Loucy (cell line): ENCODE measurements at regions not wholly inside any gene's neighbourhood (a gene's known extent, or its start where the extent isn't known, plus 50 kb on each side); places are given as distances from the start of the nearest gene placed in this dataset.

Experiments
- H2AFZ ChIP-seq: fragments of 200-600 bp; sonication (generic); 2 replicates; pipeline ENCODE4 v1.6.0; 2016; ENCODE audit warnings: antibody characterized with exemption, mild to moderate bottlenecking, low read length, moderate library complexity
- H3F3A ChIP-seq: fragments of 200-600 bp; 2 replicates; pipeline ENCODE4 v1.6.0; 2016; ENCODE audit warnings: antibody characterized with exemption, low read depth, mild to moderate bottlenecking
- H3K27me3 ChIP-seq: fragments of 200-600 bp; sonication (generic); 2 replicates; pipeline ENCODE4 v1.6.1; 2014; ENCODE audit warnings: low read length, mild to moderate bottlenecking; ENCODE audit not compliant: insufficient read depth, poor library complexity, severe bottlenecking
- H3K36me3 ChIP-seq: fragments of 200-600 bp; sonication (generic); 2 replicates; pipeline ENCODE4 v1.6.1; 2016; ENCODE audit warnings: low read length; ENCODE audit not compliant: insufficient read depth
- H3K4me1 ChIP-seq: fragments of 200-600 bp; sonication (generic); 2 replicates; pipeline ENCODE4 v1.5.1; 2014; ENCODE audit warnings: low read length, mild to moderate bottlenecking; ENCODE audit not compliant: insufficient read depth, poor library complexity, severe bottlenecking
- H3K4me2 ChIP-seq: fragments of 200-600 bp; sonication (generic); 2 replicates; pipeline ENCODE4 v1.6.0; 2014; ENCODE audit warnings: antibody characterized with exemption, low read length, low read depth, mild to moderate bottlenecking; ENCODE audit not compliant: poor library complexity, severe bottlenecking
- H3K4me3 ChIP-seq: fragments of 200-600 bp; sonication (generic); 2 replicates; pipeline ENCODE4 v1.5.1; 2014; ENCODE audit warnings: low read length, mild to moderate bottlenecking, mixed read lengths; ENCODE audit not compliant: poor library complexity, severe bottlenecking
- H3K79me2 ChIP-seq: fragments of 200-600 bp; sonication (generic); 2 replicates; pipeline ENCODE4 v1.6.1; 2014; ENCODE audit warnings: low read length; ENCODE audit not compliant: insufficient read depth
- H3K9ac ChIP-seq: fragments of 200-600 bp; sonication (generic); 2 replicates; pipeline ENCODE4 v1.6.0; 2014; ENCODE audit warnings: mild to moderate bottlenecking, low read depth, low read length, moderate library complexity; ENCODE audit not compliant: poor library complexity, severe bottlenecking
- H3K9me2 ChIP-seq: fragments of 200-600 bp; sonication (generic); replicated peaks from 2 replicates; pipeline ENCODE4 v1.6.1; 2016; ENCODE audit warnings: low read depth, low read length, mixed read lengths
- H3K9me3 ChIP-seq: fragments of 200-600 bp; sonication (generic); 2 replicates; pipeline ENCODE4 v1.6.1; 2014; ENCODE audit warnings: mild to moderate bottlenecking, antibody characterized with exemption, low read length, low read depth; ENCODE audit not compliant: insufficient read depth
- H4K20me1 ChIP-seq: fragments of 200-600 bp; sonication (generic); 2 replicates; pipeline ENCODE4 v1.6.0; 2014; ENCODE audit warnings: antibody characterized with exemption, low read length, mild to moderate bottlenecking; ENCODE audit not compliant: insufficient read depth, poor library complexity, severe bottlenecking
- CTCF ChIP-seq: fragments of 200-600 bp; sonication (generic); conservative IDR thresholded peaks from 2 replicates; pipeline ENCODE4 v1.5.1; 2014; ENCODE audit warnings: mild to moderate bottlenecking, antibody characterized with exemption, low read length
- EZH2phosphoT487 ChIP-seq: fragments of 200-600 bp; IDR thresholded peaks from 2 replicates; pipeline ENCODE4 v1.6.1; 2018; ENCODE audit warnings: antibody characterized with exemption, mild to moderate bottlenecking, moderate library complexity, borderline replicate concordance

DNA sequence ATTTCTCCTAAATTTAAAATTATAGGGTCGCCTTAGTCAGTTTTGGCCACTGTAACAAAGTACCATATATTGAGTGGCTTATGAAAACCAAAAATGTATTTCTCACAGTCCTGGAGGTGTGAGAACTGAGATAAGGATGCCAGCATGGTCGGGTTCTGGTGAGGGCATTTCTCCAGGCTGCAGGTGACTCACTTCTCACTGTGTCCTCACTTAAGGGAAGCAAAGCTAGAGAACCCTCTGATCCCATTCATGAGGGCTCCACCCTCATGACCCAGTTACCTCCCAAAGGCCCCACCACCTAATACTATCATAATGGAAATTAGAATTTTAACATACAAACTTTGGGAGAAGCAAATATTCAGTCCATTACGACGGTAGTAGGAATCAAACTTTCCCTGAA is 75.1 kb upstream of the FBN2 start:
- H3K4me3 ChIP-seq = no peak overlapping the region
- no peaks in the 10 kb centered on the region for H3K27me3 ChIP-seq
- H3K4me2 ChIP-seq = no peak overlapping the region
- no peaks in the 10 kb centered on the region for H3K79me2 ChIP-seq
- no peak overlapping the region for H2AFZ ChIP-seq
- H3K9me2 ChIP-seq = no peaks in the 10 kb centered on the region
- H4K20me1 ChIP-seq = no peaks in the 10 kb centered on the region
- H3K4me1 ChIP-seq = no peaks in the 10 kb centered on the region
- no peak for TF ChIP-seq EZH2phosphoT487
- no peak for TF ChIP-seq CTCF
- H3K36me3 ChIP-seq = no peaks in the 10 kb centered on the region
- H3K9ac ChIP-seq = no peak overlapping the region
- H3K9me3 ChIP-seq = no peaks in the 10 kb centered on the region
- H3F3A ChIP-seq = no peaks in the 10 kb centered on the region

DNA sequence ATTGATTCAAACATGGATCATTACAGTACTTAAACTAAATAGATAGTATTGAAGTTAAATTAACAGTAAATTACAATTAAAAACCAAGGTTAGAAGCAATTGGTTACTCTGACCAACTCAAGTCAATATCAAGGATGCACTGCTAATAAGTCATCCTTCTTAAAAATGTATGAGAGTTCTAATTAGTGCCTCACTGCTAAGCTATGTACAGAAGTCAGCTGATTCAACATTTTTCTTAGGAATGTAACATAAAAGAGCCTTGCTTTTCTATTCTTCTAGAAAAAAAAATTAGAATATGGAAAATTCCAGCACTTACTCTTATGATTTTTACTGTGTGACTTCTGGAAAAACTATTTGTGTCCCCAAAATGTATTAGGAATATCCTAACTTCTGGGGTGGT is 75.7 kb upstream of the FBN2 start:
- Histone ChIP-seq H3K9me3 (no peaks in the 10 kb centered on the region), H3K27me3 (no peaks in the 10 kb centered on the region), H3F3A (no peaks in the 10 kb centered on the region), H3K79me2 (no peaks in the 10 kb centered on the region), H3K4me1 (no peaks in the 10 kb centered on the region), H3K9me2 (no peaks in the 10 kb centered on the region), H3K36me3 (no peaks in the 10 kb centered on the region), H3K4me3 (no peak overlapping the region), H4K20me1 (no peaks in the 10 kb centered on the region), H3K9ac (no peak overlapping the region), H3K4me2 (no peak overlapping the region), H2AFZ (no peak overlapping the region)
- no peak for TF ChIP-seq CTCF
- TF ChIP-seq EZH2phosphoT487 = no peak

GRCh38 chr5:128615578-128615977 is 77.5 kb upstream of the FBN2 start:
- no peak overlapping the region for H2AFZ ChIP-seq
- H3K9ac ChIP-seq = no peak overlapping the region
- H3F3A ChIP-seq = no peaks in the 10 kb centered on the region
- no peak for TF ChIP-seq EZH2phosphoT487
- TF ChIP-seq CTCF = no peak
- no peaks in the 10 kb centered on the region for H3K4me1 ChIP-seq
- no peaks in the 10 kb centered on the region for H4K20me1 ChIP-seq
- no peaks in the 10 kb centered on the region for H3K79me2 ChIP-seq
- no peaks in the 10 kb centered on the region for H3K36me3 ChIP-seq
- no peaks in the 10 kb centered on the region for H3K27me3 ChIP-seq
- no peaks in the 10 kb centered on the region for H3K9me2 ChIP-seq
- H3K4me2 ChIP-seq = no peak overlapping the region
- no peaks in the 10 kb centered on the region for H3K9me3 ChIP-seq
- H3K4me3 ChIP-seq = no peak overlapping the region
